ENCODE measurements at regions not wholly inside any gene's neighbourhood (a gene's known extent, or its start where the extent isn't known, plus 50 kb on each side); places are given as distances from the start of the nearest gene placed in this dataset.

DNA sequence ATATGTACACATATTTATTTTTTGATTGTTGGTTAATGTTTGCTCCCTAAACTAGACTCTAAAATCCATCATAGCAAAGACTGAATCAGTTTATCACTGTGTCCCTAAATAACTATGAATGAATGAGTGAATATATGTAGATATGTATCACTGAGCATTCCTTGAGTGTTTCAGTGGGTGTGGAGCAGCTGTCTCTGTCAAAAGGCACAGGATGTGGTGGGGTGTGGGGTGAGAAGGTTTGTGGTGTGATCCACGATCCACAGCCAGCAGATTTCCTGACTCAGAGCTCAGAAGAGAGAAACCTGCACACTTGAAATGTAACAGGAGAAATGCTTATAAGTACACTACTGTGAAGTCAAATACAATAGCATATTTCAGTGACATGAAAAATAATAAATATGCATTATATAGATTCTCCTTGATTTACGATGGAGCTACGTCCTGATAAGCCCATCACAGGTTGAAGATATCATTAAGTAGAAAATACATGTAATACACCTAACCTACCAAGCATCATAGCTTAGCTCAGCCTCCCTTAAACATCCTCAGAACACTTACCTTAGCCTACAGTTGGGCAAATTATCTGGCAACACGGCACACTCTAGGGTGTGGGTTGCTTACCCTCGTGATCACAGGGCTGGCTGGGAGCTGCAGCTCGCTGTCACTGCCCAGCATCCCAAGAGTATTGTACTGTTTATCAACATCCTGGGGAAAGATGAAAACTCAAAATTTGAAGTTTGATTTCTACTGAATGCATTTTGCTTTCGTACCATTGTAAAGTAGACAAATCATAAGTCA, 287.0 kb downstream of the GAS1 start:
- Mint-ChIP-seq H3K36me3 (no peaks in the 10 kb centered on the region), H3K4me3 (peak overlapping the region in 3 of 10 donors; percentile 9 to 56 (median 37)), H3K27ac (peak overlapping the region in 1 of 9 donors; percentile 9), H3K27me3 (peaks cover 0 to 40% (median 11%) of the 10 kb centered on the region in 5 donors), H3K9me3 (peaks cover 0 to 4% (median 0%) of the 10 kb centered on the region in 11 donors), H3K4me1 (peaks cover 0 to 19% (median 9%) of the 10 kb centered on the region in 7 donors)
- intact Hi-C loops (cut with micrococcal nuclease) = no loop called here
- H3K27ac ChIP-seq (ENCODE audit: low read depth, low read length) = no peak overlapping the region
- H3K9me3 ChIP-seq (ENCODE audit: control insufficient read depth in 2 of 3, low read length in 3 of 3) = no peaks in the 10 kb centered on the region
- H3K4me3 ChIP-seq (ENCODE audit: low read length) = no peak overlapping the region
- ATAC-seq (no peak), DNase-seq (no peak)
- H3K27me3 ChIP-seq (ENCODE audit: control insufficient read depth in 2 of 2, insufficient read depth in 2 of 2, low read length in 2 of 2) = no peaks in the 10 kb centered on the region
- peaks cover 6 to 7% of the 10 kb centered on the region in 2 donors for H3K4me1 ChIP-seq (ENCODE audit: control insufficient read depth in 2 of 2, insufficient read depth in 2 of 2, low read length in 2 of 2)
- no peaks in the 10 kb centered on the region for H3K36me3 ChIP-seq (ENCODE audit: control insufficient read depth in 2 of 3, insufficient read depth in 3 of 3, low read length in 3 of 3)
- CTCF ChIA-PET = no interaction called here
- POLR2A ChIA-PET = no interaction called here

DNA sequence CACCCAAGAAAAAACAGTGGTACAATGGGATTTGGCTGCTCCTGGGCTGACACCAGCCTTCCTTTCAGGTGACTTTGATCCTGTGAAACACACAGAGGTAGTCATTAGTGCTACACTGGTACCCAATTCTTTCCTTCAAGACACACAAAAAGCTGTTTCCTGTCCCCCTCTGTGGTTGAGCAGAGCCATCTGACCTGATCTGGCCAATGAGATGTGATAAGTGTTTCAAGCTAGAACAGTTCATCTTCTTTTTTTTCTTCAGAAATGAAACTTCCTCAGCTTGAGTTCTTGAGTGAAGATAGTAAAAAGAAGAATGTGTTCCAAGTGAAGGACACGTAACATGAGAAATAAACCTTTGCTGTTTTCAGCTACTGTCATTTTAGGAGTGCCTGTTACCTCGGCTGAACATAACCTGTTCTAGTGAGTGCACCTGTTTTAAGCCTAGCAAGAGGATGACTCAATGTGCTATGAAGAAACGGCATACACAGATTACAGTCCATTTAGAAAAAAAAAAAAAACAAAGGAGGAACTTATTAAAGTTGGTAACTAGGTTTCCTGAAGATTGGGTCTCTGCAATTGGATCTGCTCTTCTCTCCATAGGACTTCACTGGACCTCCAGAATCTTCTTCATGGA, 287.8 kb downstream of the GAS1 start:
- Mint-ChIP-seq H3K36me3 (no peaks in the 10 kb centered on the region), H3K9me3 (peaks cover 0 to 6% (median 0%) of the 10 kb centered on the region in 11 donors), H3K27ac (no peak overlapping the region), H3K4me3 (peak overlapping the region in 3 of 10 donors; percentile 9 to 56 (median 37)), H3K4me1 (peaks cover 0 to 19% (median 9%) of the 10 kb centered on the region in 7 donors), H3K27me3 (peaks cover 0 to 34% (median 8%) of the 10 kb centered on the region in 5 donors)
- ChIA-PET POLR2A (no interaction called here), CTCF (no interaction called here)
- Histone ChIP-seq H3K4me1 (ENCODE audit: control insufficient read depth in 2 of 2, insufficient read depth in 2 of 2, low read length in 2 of 2) (peaks cover 6 to 7% of the 10 kb centered on the region in 2 donors), H3K9me3 (ENCODE audit: control insufficient read depth in 2 of 3, low read length in 3 of 3) (no peaks in the 10 kb centered on the region), H3K27ac (ENCODE audit: low read depth, low read length) (no peak overlapping the region), H3K27me3 (ENCODE audit: control insufficient read depth in 2 of 2, insufficient read depth in 2 of 2, low read length in 2 of 2) (no peaks in the 10 kb centered on the region), H3K36me3 (ENCODE audit: control insufficient read depth in 2 of 3, insufficient read depth in 3 of 3, low read length in 3 of 3) (no peaks in the 10 kb centered on the region), H3K4me3 (ENCODE audit: low read length) (no peak overlapping the region)
- DNase-seq (no peak), ATAC-seq (no peak)
- intact Hi-C loops (cut with micrococcal nuclease) = no loop called here

GRCh38 chr9:86655147-86655546, 292.2 kb downstream of the GAS1 start:
- CTCF ChIA-PET = no interaction called here
- Mint-ChIP-seq H3K27ac (no peak overlapping the region), H3K4me3 (no peak overlapping the region), H3K27me3 (peaks cover 0 to 41% (median 11%) of the 10 kb centered on the region in 5 donors), H3K36me3 (no peaks in the 10 kb centered on the region), H3K4me1 (peaks cover 0 to 11% (median 6%) of the 10 kb centered on the region in 7 donors), H3K9me3 (peaks cover 0 to 6% (median 0%) of the 10 kb centered on the region in 11 donors)
- Histone ChIP-seq H3K9me3 (ENCODE audit: control insufficient read depth in 2 of 3, low read length in 3 of 3) (no peaks in the 10 kb centered on the region), H3K4me3 (ENCODE audit: low read length) (no peak overlapping the region), H3K27me3 (ENCODE audit: control insufficient read depth in 2 of 2, insufficient read depth in 2 of 2, low read length in 2 of 2) (no peaks in the 10 kb centered on the region), H3K36me3 (ENCODE audit: control insufficient read depth in 2 of 3, insufficient read depth in 3 of 3, low read length in 3 of 3) (no peaks in the 10 kb centered on the region), H3K4me1 (ENCODE audit: control insufficient read depth in 2 of 2, insufficient read depth in 2 of 2, low read length in 2 of 2) (peaks cover 0 to 5% of the 10 kb centered on the region in 2 donors), H3K27ac (ENCODE audit: low read depth, low read length) (no peak overlapping the region)
- DNase-seq = no peak
- POLR2A ChIA-PET = no interaction called here
- no peak for ATAC-seq
- intact Hi-C loops (cut with micrococcal nuclease) = no loop called here

DNA sequence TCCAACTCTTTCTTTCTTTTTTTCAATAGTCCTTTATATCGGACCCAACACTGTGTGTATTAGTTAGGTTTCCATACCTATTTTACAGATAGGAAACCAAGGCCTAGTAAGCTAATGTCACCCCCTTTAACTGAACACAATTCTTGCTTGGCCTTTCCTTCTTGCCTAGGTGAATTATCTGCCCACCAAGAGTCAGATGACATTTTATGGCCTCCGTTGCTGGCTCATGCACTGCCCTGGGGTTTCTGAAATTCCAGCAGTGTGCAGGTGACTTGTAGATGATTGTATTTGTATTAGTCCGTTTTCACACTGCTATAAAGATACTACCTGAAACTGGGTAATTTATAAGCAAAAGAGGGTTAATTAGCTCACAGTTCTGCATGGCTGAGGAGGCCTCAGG, 293.8 kb downstream of the GAS1 start:
- no peak overlapping the region for H3K4me3 ChIP-seq (ENCODE audit: low read length)
- H3K4me1 ChIP-seq (ENCODE audit: control insufficient read depth in 2 of 2, insufficient read depth in 2 of 2, low read length in 2 of 2) = no peaks in the 10 kb centered on the region
- CTCF ChIA-PET = no interaction called here
- Mint-ChIP-seq H3K27ac (no peak overlapping the region), H3K36me3 (no peaks in the 10 kb centered on the region), H3K9me3 (peaks cover 0 to 6% (median 0%) of the 10 kb centered on the region in 11 donors), H3K27me3 (peaks cover 0 to 29% (median 10%) of the 10 kb centered on the region in 5 donors), H3K4me1 (no peaks in the 10 kb centered on the region), H3K4me3 (no peak overlapping the region)
- no peak for ATAC-seq
- no peak overlapping the region for H3K27ac ChIP-seq (ENCODE audit: low read depth, low read length)
- POLR2A ChIA-PET = no interaction called here
- no peak for DNase-seq
- intact Hi-C loops (cut with micrococcal nuclease) = no loop called here
- H3K9me3 ChIP-seq (ENCODE audit: control insufficient read depth in 2 of 3, low read length in 3 of 3) = no peaks in the 10 kb centered on the region
- H3K27me3 ChIP-seq (ENCODE audit: control insufficient read depth in 2 of 2, insufficient read depth in 2 of 2, low read length in 2 of 2) = no peaks in the 10 kb centered on the region
- H3K36me3 ChIP-seq (ENCODE audit: control insufficient read depth in 2 of 3, insufficient read depth in 3 of 3, low read length in 3 of 3) = no peaks in the 10 kb centered on the region

DNA sequence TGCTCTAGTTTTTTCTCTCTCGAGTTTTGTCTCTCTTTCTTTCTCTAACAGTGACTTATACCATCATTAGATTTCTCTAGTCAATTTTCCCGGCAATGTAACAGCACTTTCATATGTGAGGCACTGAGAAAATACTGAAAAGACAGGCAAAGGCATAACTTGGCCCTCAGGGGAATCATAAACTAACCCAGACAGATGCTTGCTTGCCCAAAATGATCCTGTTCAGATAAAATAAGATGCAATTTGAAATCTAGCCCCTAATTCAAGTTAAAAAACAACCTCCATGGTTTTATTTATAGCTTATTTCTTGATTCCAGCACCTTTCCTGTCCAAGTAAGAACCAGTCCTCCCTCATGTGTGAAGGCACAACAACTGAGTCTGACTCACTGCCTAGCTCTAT, 294.6 kb downstream of the GAS1 start:
- no peak for DNase-seq
- H3K27me3 Mint-ChIP-seq = peaks cover 0 to 29% (median 8%) of the 10 kb centered on the region in 5 donors
- no peaks in the 10 kb centered on the region for H3K36me3 ChIP-seq (ENCODE audit: control insufficient read depth in 2 of 3, insufficient read depth in 3 of 3, low read length in 3 of 3)
- intact Hi-C loops (cut with micrococcal nuclease) = no loop called here
- no peak overlapping the region for H3K4me3 Mint-ChIP-seq
- no peaks in the 10 kb centered on the region for H3K9me3 ChIP-seq (ENCODE audit: control insufficient read depth in 2 of 3, low read length in 3 of 3)
- H3K4me1 ChIP-seq (ENCODE audit: control insufficient read depth in 2 of 2, insufficient read depth in 2 of 2, low read length in 2 of 2) = no peaks in the 10 kb centered on the region
- no peaks in the 10 kb centered on the region for H3K4me1 Mint-ChIP-seq
- CTCF ChIA-PET = no interaction called here
- peaks cover 0 to 6% (median 0%) of the 10 kb centered on the region in 11 donors for H3K9me3 Mint-ChIP-seq
- H3K27ac ChIP-seq (ENCODE audit: low read depth, low read length) = no peak overlapping the region
- H3K27ac Mint-ChIP-seq = no peak overlapping the region
- POLR2A ChIA-PET = no interaction called here
- no peaks in the 10 kb centered on the region for H3K27me3 ChIP-seq (ENCODE audit: control insufficient read depth in 2 of 2, insufficient read depth in 2 of 2, low read length in 2 of 2)
- H3K4me3 ChIP-seq (ENCODE audit: low read length) = no peak overlapping the region
- H3K36me3 Mint-ChIP-seq = no peaks in the 10 kb centered on the region
- no peak for ATAC-seq

DNA sequence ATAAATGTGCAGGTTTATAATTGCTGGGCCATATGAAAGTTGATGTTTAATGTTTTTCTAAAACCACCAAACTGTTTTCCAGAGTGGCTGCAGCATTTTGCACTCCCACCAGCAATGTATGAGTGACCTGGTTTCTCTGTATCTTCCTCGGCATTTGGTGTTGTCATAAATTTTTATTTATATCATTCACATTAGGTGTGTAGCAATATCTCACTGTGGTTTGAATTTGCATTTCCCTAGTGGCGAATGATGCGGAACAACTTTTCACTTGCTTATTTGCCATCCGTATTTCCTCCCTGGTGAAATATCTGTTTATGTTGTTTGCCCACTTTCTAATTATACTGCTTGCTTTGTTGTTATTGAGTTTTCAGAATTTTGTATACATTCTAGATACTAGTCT, 295.7 kb upstream of the TUT7 start:
- H3K4me3 ChIP-seq (ENCODE audit: low read length) = no peak overlapping the region
- no peaks in the 10 kb centered on the region for H3K4me1 ChIP-seq (ENCODE audit: control insufficient read depth in 2 of 2, insufficient read depth in 2 of 2, low read length in 2 of 2)
- H3K27ac ChIP-seq (ENCODE audit: low read depth, low read length) = no peak overlapping the region
- intact Hi-C loops (cut with micrococcal nuclease) = no loop called here
- DNase-seq (no peak), ATAC-seq (no peak)
- H3K9me3 ChIP-seq (ENCODE audit: control insufficient read depth in 2 of 3, low read length in 3 of 3) = no peaks in the 10 kb centered on the region
- no peaks in the 10 kb centered on the region for H3K27me3 ChIP-seq (ENCODE audit: control insufficient read depth in 2 of 2, insufficient read depth in 2 of 2, low read length in 2 of 2)
- ChIA-PET POLR2A (interaction anchor here (0.6 kb wide), 1 partner anchor 21 kb away, joined by 5 read pairs; no protein-coding TSS in a partner anchor), CTCF (no interaction called here)
- Mint-ChIP-seq H3K27me3 (peaks cover 0 to 17% (median 8%) of the 10 kb centered on the region in 5 donors), H3K4me3 (no peak overlapping the region), H3K36me3 (no peaks in the 10 kb centered on the region), H3K9me3 (peaks cover 0 to 5% (median 0%) of the 10 kb centered on the region in 11 donors), H3K27ac (no peak overlapping the region), H3K4me1 (no peaks in the 10 kb centered on the region)
- no peaks in the 10 kb centered on the region for H3K36me3 ChIP-seq (ENCODE audit: control insufficient read depth in 2 of 3, insufficient read depth in 3 of 3, low read length in 3 of 3)

DNA sequence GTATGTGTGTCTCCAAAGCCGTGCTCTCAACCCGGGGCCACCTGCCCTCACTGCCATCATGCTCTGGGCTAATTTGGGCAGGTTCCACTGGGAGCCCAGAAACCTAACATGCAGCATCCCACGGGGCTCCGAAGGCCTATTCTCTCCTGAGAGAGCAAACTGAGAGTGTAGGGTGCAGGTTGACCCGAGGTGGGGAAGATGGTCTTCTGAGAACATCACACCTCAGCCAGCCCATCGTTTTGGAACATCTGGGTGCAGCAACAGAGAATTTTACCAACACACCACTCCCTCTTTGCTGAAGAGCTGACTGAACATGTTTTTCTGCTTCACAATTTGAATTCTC, 294.6 kb upstream of the TUT7 start:
- peaks cover 0 to 3% (median 0%) of the 10 kb centered on the region in 11 donors for H3K9me3 Mint-ChIP-seq
- POLR2A ChIA-PET = no interaction called here
- no peak overlapping the region for H3K27ac Mint-ChIP-seq
- H3K27me3 Mint-ChIP-seq = peaks cover 0 to 17% (median 8%) of the 10 kb centered on the region in 5 donors
- intact Hi-C loops (cut with micrococcal nuclease) = no loop called here
- H3K36me3 ChIP-seq (ENCODE audit: control insufficient read depth in 2 of 3, insufficient read depth in 3 of 3, low read length in 3 of 3) = no peaks in the 10 kb centered on the region
- no peaks in the 10 kb centered on the region for H3K27me3 ChIP-seq (ENCODE audit: control insufficient read depth in 2 of 2, insufficient read depth in 2 of 2, low read length in 2 of 2)
- no peaks in the 10 kb centered on the region for H3K4me1 ChIP-seq (ENCODE audit: control insufficient read depth in 2 of 2, insufficient read depth in 2 of 2, low read length in 2 of 2)
- no peaks in the 10 kb centered on the region for H3K36me3 Mint-ChIP-seq
- H3K9me3 ChIP-seq (ENCODE audit: control insufficient read depth in 2 of 3, low read length in 3 of 3) = no peaks in the 10 kb centered on the region
- no peak overlapping the region for H3K4me3 Mint-ChIP-seq
- CTCF ChIA-PET = no interaction called here
- ATAC-seq (no peak), DNase-seq (no peak)
- H3K4me3 ChIP-seq (ENCODE audit: low read length) = no peak overlapping the region
- no peak overlapping the region for H3K27ac ChIP-seq (ENCODE audit: low read depth, low read length)
- no peaks in the 10 kb centered on the region for H3K4me1 Mint-ChIP-seq
